ENCODE measurements at regions not wholly inside any gene's neighbourhood (a gene's known extent, or its start where the extent isn't known, plus 50 kb on each side); places are given as distances from the start of the nearest gene placed in this dataset.

DNA sequence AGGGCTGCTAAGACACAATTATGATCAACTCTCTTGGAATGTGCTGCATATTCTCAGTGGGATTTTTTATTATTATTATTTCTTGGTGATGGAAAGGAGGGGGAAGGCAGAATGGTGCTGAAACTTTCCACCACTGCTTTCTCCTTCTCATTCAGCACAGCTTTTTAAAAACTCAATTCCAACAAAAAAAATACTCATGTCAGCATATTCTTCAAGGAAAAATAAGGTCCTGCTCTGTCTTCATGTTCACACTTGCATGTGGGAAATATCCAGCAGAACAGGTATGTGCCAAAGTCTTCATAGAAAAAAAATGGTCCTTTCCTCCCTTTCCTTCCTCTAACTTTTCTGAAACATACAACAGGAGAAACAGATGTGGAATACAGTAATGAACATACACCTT is 144.0 kb upstream of the ADAMTS3 start:
- no peaks in the 10 kb centered on the region for H3K79me2 ChIP-seq (ENCODE audit: control insufficient read depth, insufficient read depth, low read length)
- ChIA-PET CTCF (no interaction called here), POLR2A (no interaction called here)
- no peak overlapping the region for H2AFZ ChIP-seq (ENCODE audit: low read depth, low read length)
- intact Hi-C loops (cut with micrococcal nuclease) (no loop called here), dilution Hi-C loops (cut with MboI; ENCODE audit: extremely low pct_ligation_motif_present, low sequenced_read_pairs) (no loop called here)
- H3K4me1 ChIP-seq (ENCODE audit: control insufficient read depth, extremely low read depth, insufficient read depth, low read length), result no peaks in the 10 kb centered on the region
- BruUV-seq (replicated peaks), result no TSS peak
- TF ChIP-seq, protein P1, sequence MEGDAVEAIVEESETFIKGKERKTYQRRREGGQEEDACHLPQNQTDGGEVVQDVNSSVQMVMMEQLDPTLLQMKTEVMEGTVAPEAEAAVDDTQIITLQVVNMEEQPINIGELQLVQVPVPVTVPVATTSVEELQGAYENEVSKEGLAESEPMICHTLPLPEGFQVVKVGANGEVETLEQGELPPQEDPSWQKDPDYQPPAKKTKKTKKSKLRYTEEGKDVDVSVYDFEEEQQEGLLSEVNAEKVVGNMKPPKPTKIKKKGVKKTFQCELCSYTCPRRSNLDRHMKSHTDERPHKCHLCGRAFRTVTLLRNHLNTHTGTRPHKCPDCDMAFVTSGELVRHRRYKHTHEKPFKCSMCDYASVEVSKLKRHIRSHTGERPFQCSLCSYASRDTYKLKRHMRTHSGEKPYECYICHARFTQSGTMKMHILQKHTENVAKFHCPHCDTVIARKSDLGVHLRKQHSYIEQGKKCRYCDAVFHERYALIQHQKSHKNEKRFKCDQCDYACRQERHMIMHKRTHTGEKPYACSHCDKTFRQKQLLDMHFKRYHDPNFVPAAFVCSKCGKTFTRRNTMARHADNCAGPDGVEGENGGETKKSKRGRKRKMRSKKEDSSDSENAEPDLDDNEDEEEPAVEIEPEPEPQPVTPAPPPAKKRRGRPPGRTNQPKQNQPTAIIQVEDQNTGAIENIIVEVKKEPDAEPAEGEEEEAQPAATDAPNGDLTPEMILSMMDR (IDR thresholded peaks at IDR 0.05; ENCODE audit: extremely low read depth in 1 of 2, insufficient read depth in 1 of 2, low read depth in 1 of 2, low read length in 2 of 2), result no peak
- no peak for TF ChIP-seq EZH2 (IDR thresholded peaks at IDR 0.05; ENCODE audit: borderline replicate concordance, low read depth, low read length, severe bottlenecking)
- TF ChIP-seq POLR2AphosphoS5 (IDR thresholded peaks at IDR 0.05; ENCODE audit: insufficient read depth, low read depth, low read length), result no peak
- no peak for TF ChIP-seq GATA2 (IDR thresholded peaks at IDR 0.05; ENCODE audit: insufficient read depth, insufficient read length, low read depth, low read length)
- TF ChIP-seq, protein P2, sequence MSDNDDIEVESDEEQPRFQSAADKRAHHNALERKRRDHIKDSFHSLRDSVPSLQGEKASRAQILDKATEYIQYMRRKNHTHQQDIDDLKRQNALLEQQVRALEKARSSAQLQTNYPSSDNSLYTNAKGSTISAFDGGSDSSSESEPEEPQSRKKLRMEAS (IDR thresholded peaks at IDR 0.05; ENCODE audit: insufficient read depth, insufficient read length), result no peak
- no peak for TF ChIP-seq FOS (IDR thresholded peaks at IDR 0.05; ENCODE audit: borderline replicate concordance, insufficient read depth, low read length)
- no peak for TF ChIP-seq JUN (IDR thresholded peaks at IDR 0.05; ENCODE audit: borderline replicate concordance, insufficient read depth, insufficient read length, low read depth)
- no peak for TF ChIP-seq POLR2A (IDR thresholded peaks at IDR 0.05; ENCODE audit: low read depth, low read length)
- TF ChIP-seq MYC (IDR thresholded peaks at IDR 0.05; ENCODE audit: low read depth, low read length), result no peak
- no peak overlapping the region for H3K4me2 ChIP-seq (ENCODE audit: insufficient read depth, low read length)
- no peak overlapping the region for H3K9ac ChIP-seq (replicated peaks; ENCODE audit: extremely low read depth, insufficient read depth, low read length)
- DNase-seq (ENCODE audit: low read depth, low spot score) (no peak), FAIRE-seq (no peak)
- peaks cover 0 to 4% of the 10 kb centered on the region in 2 experiments for H3K27me3 ChIP-seq (ENCODE audit: control insufficient read depth in 2 of 2, insufficient read depth in 2 of 2, low read length in 2 of 2)
- no peaks in the 10 kb centered on the region for H4K20me1 ChIP-seq (replicated peaks; ENCODE audit: control insufficient read depth, extremely low read depth, insufficient read depth, low read length)
- H3K9me1 ChIP-seq (replicated peaks; ENCODE audit: control insufficient read depth, extremely low read depth, insufficient read depth, low read length), result no peaks in the 10 kb centered on the region
- no peaks in the 10 kb centered on the region for H3K36me3 ChIP-seq (ENCODE audit: control insufficient read depth in 2 of 2, extremely low read depth in 1 of 2, insufficient read depth in 2 of 2, low read length in 2 of 2)
- H3K27ac ChIP-seq (ENCODE audit: insufficient read depth, low read depth, low read length), result no peak overlapping the region
- no peaks in the 10 kb centered on the region for H3K9me3 ChIP-seq (replicated peaks; ENCODE audit: control insufficient read depth, insufficient read depth, low read length)
- no peak overlapping the region for H3K4me3 ChIP-seq (replicated peaks in 1 of 3; ENCODE audit: insufficient read depth in 1 of 3, low read depth in 1 of 3, low read length in 3 of 3)
